ENCODE measurements at regions not wholly inside any gene's neighbourhood (a gene's known extent, or its start where the extent isn't known, plus 50 kb on each side); places are given as distances from the start of the nearest gene placed in this dataset.

DNA sequence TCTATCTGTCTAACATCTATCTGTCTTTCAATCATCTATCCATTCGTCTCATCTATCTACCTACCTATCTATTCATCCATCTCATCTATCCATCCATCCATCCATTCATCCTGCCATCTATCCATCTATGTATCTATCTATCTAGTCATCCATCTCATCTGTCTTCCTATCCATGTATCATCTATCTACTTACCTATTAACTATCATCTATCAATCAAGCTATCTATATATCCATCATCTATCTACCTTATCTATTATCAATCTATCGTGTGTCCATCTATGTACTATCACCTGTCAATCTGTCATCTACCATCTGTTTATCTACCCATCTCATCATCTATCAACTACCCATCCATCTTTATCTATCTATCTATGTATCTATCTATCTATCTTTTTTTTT lies 217.7 kb downstream of the CRLF2 start (continued):
- TF ChIP-seq KDM4A (IDR thresholded peaks at IDR 0.05; ENCODE audit: low read depth, low read length, severe bottlenecking) (no peak), ASH2L (IDR thresholded peaks at IDR 0.05; ENCODE audit: low read length) (no peak)

Measured in H1 (cell line).